ENCODE measurements at regions not wholly inside any gene's neighbourhood (a gene's known extent, or its start where the extent isn't known, plus 50 kb on each side); places are given as distances from the start of the nearest gene placed in this dataset.

GRCh38 chr12:127912035-127912665, 354.8 kb upstream of the TMEM132C start:
- Histone ChIP-seq H3K4me3 (ENCODE audit: low read depth, low read length) (no peak overlapping the region), H3K4me1 (ENCODE audit: control insufficient read depth, insufficient read depth, low read length) (no peaks in the 10 kb centered on the region), H3K9me3 (ENCODE audit: control insufficient read depth, insufficient read depth, low read length) (no peaks in the 10 kb centered on the region), H3K36me3 (ENCODE audit: control insufficient read depth, insufficient read depth, low read length) (no peaks in the 10 kb centered on the region), H3K27me3 (ENCODE audit: control insufficient read depth, insufficient read depth, low read length) (no peaks in the 10 kb centered on the region), H3K9ac (ENCODE audit: low read depth, low read length) (no peak overlapping the region)

DNA sequence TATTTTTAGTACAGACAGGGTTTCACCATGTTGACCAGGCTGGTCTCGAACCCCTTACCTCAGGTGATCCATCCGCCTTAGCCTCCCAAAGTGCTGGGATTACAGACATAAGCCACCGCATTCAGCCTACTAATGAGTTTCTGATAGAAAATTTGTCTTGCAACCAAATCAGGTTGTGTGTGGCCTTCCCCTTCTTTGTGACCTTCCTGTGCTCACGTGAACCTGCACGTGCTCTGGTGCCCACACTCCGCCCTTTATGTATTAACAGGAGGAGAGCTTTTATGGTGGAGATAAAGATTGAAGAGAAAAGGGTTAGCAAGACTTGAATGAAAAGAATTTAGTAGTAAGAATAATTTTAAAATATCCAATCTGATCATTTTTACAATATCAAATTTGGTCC, 343.5 kb upstream of the TMEM132C start:
- H3K4me3 ChIP-seq (ENCODE audit: low read depth, low read length): no peak overlapping the region
- H3K9ac ChIP-seq (ENCODE audit: low read depth, low read length): no peak overlapping the region
- no peaks in the 10 kb centered on the region for H3K9me3 ChIP-seq (ENCODE audit: control insufficient read depth, insufficient read depth, low read length)
- no peaks in the 10 kb centered on the region for H3K36me3 ChIP-seq (ENCODE audit: control insufficient read depth, insufficient read depth, low read length)
- H3K27me3 ChIP-seq (ENCODE audit: control insufficient read depth, insufficient read depth, low read length): no peaks in the 10 kb centered on the region
- no peaks in the 10 kb centered on the region for H3K4me1 ChIP-seq (ENCODE audit: control insufficient read depth, insufficient read depth, low read length)

DNA sequence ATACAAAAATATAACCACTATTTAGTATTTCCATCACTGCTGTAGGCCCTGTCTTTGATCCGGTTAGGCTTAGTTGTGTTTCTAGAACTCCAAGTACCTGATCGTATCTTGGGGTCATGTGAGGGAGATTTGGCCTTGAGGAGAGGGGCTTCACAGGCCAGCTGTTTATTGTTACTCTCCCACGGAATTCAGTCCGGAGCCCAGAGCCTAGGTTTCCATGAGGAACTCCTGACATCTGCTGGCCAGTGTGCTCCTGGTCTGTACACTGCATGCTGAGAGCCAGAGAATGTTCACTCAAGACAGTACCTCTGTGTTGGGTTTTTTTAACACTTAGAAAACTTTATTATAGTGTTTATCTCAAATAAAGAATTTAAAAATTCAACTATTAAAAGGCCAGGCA, 341.0 kb upstream of the TMEM132C start:
- no peaks in the 10 kb centered on the region for H3K4me1 ChIP-seq (ENCODE audit: control insufficient read depth, insufficient read depth, low read length)
- H3K27me3 ChIP-seq (ENCODE audit: control insufficient read depth, insufficient read depth, low read length): no peaks in the 10 kb centered on the region
- no peak overlapping the region for H3K9ac ChIP-seq (ENCODE audit: low read depth, low read length)
- H3K9me3 ChIP-seq (ENCODE audit: control insufficient read depth, insufficient read depth, low read length): no peaks in the 10 kb centered on the region
- no peak overlapping the region for H3K4me3 ChIP-seq (ENCODE audit: low read depth, low read length)
- H3K36me3 ChIP-seq (ENCODE audit: control insufficient read depth, insufficient read depth, low read length): no peaks in the 10 kb centered on the region

DNA sequence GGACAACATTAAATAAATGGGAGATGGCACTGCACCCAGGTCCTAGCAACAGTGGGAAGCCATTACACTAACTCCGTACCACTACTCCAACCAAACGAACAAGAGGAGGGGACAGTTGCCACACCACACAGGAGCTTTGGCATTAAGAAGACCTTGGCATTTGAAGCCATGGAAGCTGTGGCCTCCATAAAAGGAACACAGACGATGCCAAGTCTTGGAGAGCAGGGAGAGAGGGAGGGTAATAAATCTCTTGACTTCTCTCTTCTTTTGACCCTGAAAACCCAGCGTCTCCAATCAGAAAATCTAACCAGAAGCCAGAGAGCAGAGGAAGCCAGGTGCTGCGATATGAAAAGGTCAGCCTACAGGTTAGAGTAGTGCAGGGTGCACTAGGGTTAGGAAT, 338.8 kb upstream of the TMEM132C start:
- H3K4me1 ChIP-seq (ENCODE audit: control insufficient read depth, insufficient read depth, low read length): no peaks in the 10 kb centered on the region
- no peaks in the 10 kb centered on the region for H3K36me3 ChIP-seq (ENCODE audit: control insufficient read depth, insufficient read depth, low read length)
- H3K9ac ChIP-seq (ENCODE audit: low read depth, low read length): no peak overlapping the region
- no peaks in the 10 kb centered on the region for H3K27me3 ChIP-seq (ENCODE audit: control insufficient read depth, insufficient read depth, low read length)
- H3K9me3 ChIP-seq (ENCODE audit: control insufficient read depth, insufficient read depth, low read length): no peaks in the 10 kb centered on the region
- no peak overlapping the region for H3K4me3 ChIP-seq (ENCODE audit: low read depth, low read length)

GRCh38 chr12:127928615-127929571, 338.1 kb upstream of the TMEM132C start:
- Histone ChIP-seq H3K36me3 (ENCODE audit: control insufficient read depth, insufficient read depth, low read length) (no peaks in the 10 kb centered on the region), H3K9ac (ENCODE audit: low read depth, low read length) (no peak overlapping the region), H3K4me3 (ENCODE audit: low read depth, low read length) (no peak overlapping the region), H3K4me1 (ENCODE audit: control insufficient read depth, insufficient read depth, low read length) (no peaks in the 10 kb centered on the region), H3K9me3 (ENCODE audit: control insufficient read depth, insufficient read depth, low read length) (no peaks in the 10 kb centered on the region), H3K27me3 (ENCODE audit: control insufficient read depth, insufficient read depth, low read length) (no peaks in the 10 kb centered on the region)

DNA sequence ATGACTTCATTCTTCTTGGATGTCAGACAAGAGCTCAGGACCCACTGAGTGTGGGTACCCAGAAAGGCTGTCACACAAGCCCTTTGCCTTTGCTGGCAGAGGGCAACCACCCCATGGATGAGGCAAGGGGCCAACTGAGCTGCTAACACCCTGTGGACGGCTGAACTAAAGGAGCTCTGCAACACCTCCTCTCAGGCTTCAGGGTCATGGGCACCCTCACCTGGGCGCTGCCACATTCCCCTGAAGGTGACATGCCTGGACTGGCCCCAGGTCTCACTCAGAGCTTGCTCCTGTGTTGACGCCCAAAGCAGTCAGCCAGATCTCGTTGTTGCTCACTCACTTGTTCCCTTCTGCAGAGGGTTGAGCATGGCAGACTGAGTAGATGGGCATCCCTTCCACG, 336.8 kb upstream of the TMEM132C start:
- Histone ChIP-seq H3K36me3 (ENCODE audit: control insufficient read depth, insufficient read depth, low read length) (no peaks in the 10 kb centered on the region), H3K4me3 (ENCODE audit: low read depth, low read length) (no peak overlapping the region), H3K9me3 (ENCODE audit: control insufficient read depth, insufficient read depth, low read length) (no peaks in the 10 kb centered on the region), H3K4me1 (ENCODE audit: control insufficient read depth, insufficient read depth, low read length) (no peaks in the 10 kb centered on the region), H3K9ac (ENCODE audit: low read depth, low read length) (no peak overlapping the region), H3K27me3 (ENCODE audit: control insufficient read depth, insufficient read depth, low read length) (no peaks in the 10 kb centered on the region)

DNA sequence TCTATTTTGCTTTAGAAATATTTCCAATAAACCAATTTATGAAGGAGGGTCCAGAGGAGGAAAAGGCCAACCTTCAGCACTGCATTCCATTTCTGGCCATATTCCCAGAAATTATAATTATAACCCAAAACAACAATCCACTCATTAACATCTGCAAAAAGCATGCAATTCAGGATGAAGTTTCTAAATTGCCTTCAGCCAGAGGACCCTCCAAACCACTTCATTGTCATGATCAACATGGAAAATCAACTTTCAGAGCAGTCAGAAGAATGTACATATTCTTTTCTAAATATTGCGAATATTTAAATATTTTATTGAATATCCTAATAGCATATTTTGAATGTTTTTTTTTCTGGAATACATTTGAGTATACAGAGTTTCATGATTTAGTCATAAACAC, 332.6 kb upstream of the TMEM132C start:
- H3K27me3 ChIP-seq (ENCODE audit: control insufficient read depth, insufficient read depth, low read length): no peaks in the 10 kb centered on the region
- no peak overlapping the region for H3K4me3 ChIP-seq (ENCODE audit: low read depth, low read length)
- H3K9ac ChIP-seq (ENCODE audit: low read depth, low read length): no peak overlapping the region
- H3K4me1 ChIP-seq (ENCODE audit: control insufficient read depth, insufficient read depth, low read length): no peaks in the 10 kb centered on the region
- H3K36me3 ChIP-seq (ENCODE audit: control insufficient read depth, insufficient read depth, low read length): no peaks in the 10 kb centered on the region
- H3K9me3 ChIP-seq (ENCODE audit: control insufficient read depth, insufficient read depth, low read length): no peaks in the 10 kb centered on the region

DNA sequence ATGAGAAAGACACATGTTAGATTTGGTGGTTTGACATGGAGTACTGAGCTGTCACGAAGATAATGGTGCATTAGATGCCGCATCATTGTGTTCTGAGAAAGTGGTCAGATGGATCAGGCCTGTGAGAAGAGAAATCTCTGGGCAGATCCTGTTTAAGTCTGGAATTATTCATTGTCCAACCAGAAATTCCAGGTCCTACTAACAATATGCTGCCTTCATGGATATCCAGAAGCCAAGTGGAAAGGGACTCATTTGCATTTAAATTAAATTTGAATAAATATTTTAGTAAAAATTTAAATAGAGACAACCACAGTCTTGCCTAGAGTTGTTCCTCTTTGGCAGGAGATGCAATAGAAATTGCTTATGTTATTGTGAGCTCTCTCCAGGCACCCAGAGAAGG, 330.5 kb upstream of the TMEM132C start:
- Histone ChIP-seq H3K4me3 (ENCODE audit: low read depth, low read length) (no peak overlapping the region), H3K4me1 (ENCODE audit: control insufficient read depth, insufficient read depth, low read length) (no peaks in the 10 kb centered on the region), H3K27me3 (ENCODE audit: control insufficient read depth, insufficient read depth, low read length) (no peaks in the 10 kb centered on the region), H3K9me3 (ENCODE audit: control insufficient read depth, insufficient read depth, low read length) (no peaks in the 10 kb centered on the region), H3K36me3 (ENCODE audit: control insufficient read depth, insufficient read depth, low read length) (no peaks in the 10 kb centered on the region), H3K9ac (ENCODE audit: low read depth, low read length) (no peak overlapping the region)

GRCh38 chr12:127941332-127941731, 325.6 kb upstream of the TMEM132C start:
- no peaks in the 10 kb centered on the region for H3K27me3 ChIP-seq (ENCODE audit: control insufficient read depth, insufficient read depth, low read length)
- H3K4me1 ChIP-seq (ENCODE audit: control insufficient read depth, insufficient read depth, low read length): no peaks in the 10 kb centered on the region
- no peaks in the 10 kb centered on the region for H3K36me3 ChIP-seq (ENCODE audit: control insufficient read depth, insufficient read depth, low read length)
- H3K9me3 ChIP-seq (ENCODE audit: control insufficient read depth, insufficient read depth, low read length): no peaks in the 10 kb centered on the region
- no peak overlapping the region for H3K4me3 ChIP-seq (ENCODE audit: low read depth, low read length)
- H3K9ac ChIP-seq (ENCODE audit: low read depth, low read length): no peak overlapping the region

GRCh38 chr12:127942981-127943380, 324.0 kb upstream of the TMEM132C start:
- Histone ChIP-seq H3K9me3 (ENCODE audit: control insufficient read depth, insufficient read depth, low read length) (no peaks in the 10 kb centered on the region), H3K27me3 (ENCODE audit: control insufficient read depth, insufficient read depth, low read length) (no peaks in the 10 kb centered on the region), H3K9ac (ENCODE audit: low read depth, low read length) (no peak overlapping the region), H3K4me1 (ENCODE audit: control insufficient read depth, insufficient read depth, low read length) (no peaks in the 10 kb centered on the region), H3K4me3 (ENCODE audit: low read depth, low read length) (no peak overlapping the region), H3K36me3 (ENCODE audit: control insufficient read depth, insufficient read depth, low read length) (no peaks in the 10 kb centered on the region)

DNA sequence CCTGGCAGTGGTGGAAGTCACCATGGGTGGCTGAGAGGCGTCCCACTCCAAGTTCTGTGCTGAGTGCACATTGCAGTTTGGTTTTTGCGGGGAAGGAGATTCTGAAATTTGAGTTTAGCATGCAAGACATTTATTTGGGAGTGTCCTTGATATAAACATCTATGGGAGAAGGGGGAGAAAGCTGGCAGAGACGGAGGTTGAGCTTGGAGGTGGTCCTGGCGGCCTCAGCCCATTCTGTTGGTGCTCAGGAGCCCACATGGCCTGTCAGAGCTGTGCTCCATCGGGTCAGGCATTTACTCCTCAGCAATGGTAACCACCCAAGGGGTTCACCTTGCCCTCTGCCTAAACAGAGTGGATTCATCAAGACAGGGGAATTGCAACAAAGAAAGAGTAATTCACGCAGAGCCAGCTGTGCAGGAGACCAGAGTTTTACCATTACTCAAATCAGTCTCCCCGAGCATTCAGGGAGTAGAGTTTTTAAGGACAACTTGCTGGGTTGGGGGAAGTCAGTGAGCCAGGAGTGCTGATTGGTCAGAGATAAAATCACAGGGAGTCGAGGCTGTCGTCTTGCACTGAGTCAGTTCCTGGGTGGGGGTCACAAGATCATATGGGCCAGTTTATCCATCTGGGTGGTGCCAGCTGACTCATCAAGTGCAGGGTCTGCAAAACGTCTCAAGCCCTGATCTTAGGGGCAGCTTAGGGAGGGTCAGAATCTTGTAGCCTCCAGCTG, 323.3 kb upstream of the TMEM132C start:
- H3K4me3 ChIP-seq (ENCODE audit: low read depth, low read length): no peak overlapping the region
- H3K9ac ChIP-seq (ENCODE audit: low read depth, low read length): no peak overlapping the region
- no peaks in the 10 kb centered on the region for H3K4me1 ChIP-seq (ENCODE audit: control insufficient read depth, insufficient read depth, low read length)
- H3K27me3 ChIP-seq (ENCODE audit: control insufficient read depth, insufficient read depth, low read length): no peaks in the 10 kb centered on the region
- no peaks in the 10 kb centered on the region for H3K9me3 ChIP-seq (ENCODE audit: control insufficient read depth, insufficient read depth, low read length)
- no peaks in the 10 kb centered on the region for H3K36me3 ChIP-seq (ENCODE audit: control insufficient read depth, insufficient read depth, low read length)
